ENCODE measurements at regions not wholly inside any gene's neighbourhood (a gene's known extent, or its start where the extent isn't known, plus 50 kb on each side); places are given as distances from the start of the nearest gene placed in this dataset.

DNA sequence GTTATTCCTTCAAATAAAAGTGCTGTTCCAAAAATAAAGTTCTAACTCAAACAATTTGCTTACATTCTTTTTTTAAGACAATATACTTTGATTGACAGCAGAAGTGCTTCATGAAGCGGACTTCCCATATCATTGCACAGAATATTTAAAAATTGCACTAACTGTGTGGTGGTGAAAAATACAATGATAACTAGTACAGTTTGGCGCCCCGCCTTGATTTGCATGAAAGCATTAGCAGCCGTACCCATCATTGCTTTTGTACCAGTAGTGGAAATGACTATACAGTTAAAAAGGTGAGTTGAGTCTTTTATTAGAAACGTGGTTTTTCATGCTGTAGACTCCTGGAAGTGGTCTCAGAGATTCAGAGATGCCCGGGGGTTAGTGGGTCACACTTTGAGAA is 69.5 kb upstream of the MAP3K1 start:
- Histone ChIP-seq H3K9me3 (no peaks in the 10 kb centered on the region), H3K36me3 (no peaks in the 10 kb centered on the region)

DNA sequence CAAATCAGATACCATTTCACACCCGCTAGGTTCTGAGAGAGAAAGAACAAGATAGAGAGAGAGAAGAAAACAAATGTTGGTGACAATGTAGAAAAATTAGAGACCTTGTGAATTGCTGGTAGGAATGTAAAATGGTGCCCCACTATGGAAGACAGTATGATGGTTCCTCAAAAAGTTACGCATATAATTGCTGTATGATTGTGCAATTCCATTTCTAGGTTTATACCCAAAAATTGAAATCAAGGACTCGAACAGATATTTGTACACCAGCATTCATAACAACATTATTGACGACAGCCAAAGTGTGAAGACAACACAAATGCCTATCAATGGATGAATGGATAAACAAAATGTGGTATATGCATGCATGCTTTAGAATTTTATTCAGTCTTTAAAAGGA is 74.5 kb upstream of the MAP3K1 start:
- Histone ChIP-seq H3K27me3 (no peaks in the 10 kb centered on the region), H3K36me3 (no peaks in the 10 kb centered on the region), H3K9me3 (no peaks in the 10 kb centered on the region), H3K4me3 (no peak overlapping the region), H3K27ac (no peak overlapping the region), H3K4me1 (peaks cover 16% of the 10 kb centered on the region)
- DNase-seq (no peak), ATAC-seq (no peak)
- TF ChIP-seq, protein P1, sequence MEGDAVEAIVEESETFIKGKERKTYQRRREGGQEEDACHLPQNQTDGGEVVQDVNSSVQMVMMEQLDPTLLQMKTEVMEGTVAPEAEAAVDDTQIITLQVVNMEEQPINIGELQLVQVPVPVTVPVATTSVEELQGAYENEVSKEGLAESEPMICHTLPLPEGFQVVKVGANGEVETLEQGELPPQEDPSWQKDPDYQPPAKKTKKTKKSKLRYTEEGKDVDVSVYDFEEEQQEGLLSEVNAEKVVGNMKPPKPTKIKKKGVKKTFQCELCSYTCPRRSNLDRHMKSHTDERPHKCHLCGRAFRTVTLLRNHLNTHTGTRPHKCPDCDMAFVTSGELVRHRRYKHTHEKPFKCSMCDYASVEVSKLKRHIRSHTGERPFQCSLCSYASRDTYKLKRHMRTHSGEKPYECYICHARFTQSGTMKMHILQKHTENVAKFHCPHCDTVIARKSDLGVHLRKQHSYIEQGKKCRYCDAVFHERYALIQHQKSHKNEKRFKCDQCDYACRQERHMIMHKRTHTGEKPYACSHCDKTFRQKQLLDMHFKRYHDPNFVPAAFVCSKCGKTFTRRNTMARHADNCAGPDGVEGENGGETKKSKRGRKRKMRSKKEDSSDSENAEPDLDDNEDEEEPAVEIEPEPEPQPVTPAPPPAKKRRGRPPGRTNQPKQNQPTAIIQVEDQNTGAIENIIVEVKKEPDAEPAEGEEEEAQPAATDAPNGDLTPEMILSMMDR (IDR thresholded peaks at IDR 0.05), result no peak
- intact Hi-C loops (cut with DNase I), result no loop called here

More for the DNA sequence above, 69.5 kb upstream of the MAP3K1 start:
- H3K27ac ChIP-seq, result no peak overlapping the region
- ATAC-seq, result no peak
- DNase-seq, result no peak
- intact Hi-C loops (cut with DNase I), result no loop called here
- H3K4me3 ChIP-seq, result no peak overlapping the region
- TF ChIP-seq, protein P1 (IDR thresholded peaks at IDR 0.05), result no peak
- H3K27me3 ChIP-seq, result no peaks in the 10 kb centered on the region
- H3K4me1 ChIP-seq, result no peaks in the 10 kb centered on the region

DNA sequence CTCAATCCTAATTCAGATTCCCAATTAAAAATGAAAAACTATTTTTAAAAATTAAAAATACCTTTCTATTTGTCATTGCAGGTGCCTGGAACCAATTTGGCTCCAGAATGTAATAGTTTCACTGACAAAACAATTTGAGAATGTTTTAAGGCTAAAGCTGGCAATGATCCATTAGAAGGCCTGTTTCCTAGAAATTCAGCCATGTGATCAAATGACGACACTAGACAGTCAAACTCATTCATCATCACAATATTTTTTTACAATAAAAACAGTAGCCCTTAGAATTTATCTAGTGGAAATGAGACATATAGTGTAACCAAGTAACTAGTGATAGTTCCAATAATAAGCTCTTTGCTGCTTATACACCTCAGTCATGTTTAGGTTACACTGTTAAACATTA is 75.4 kb upstream of the MAP3K1 start:
- Histone ChIP-seq H3K4me3 (no peak overlapping the region), H3K27ac (no peak overlapping the region), H3K27me3 (no peaks in the 10 kb centered on the region), H3K9me3 (no peaks in the 10 kb centered on the region), H3K36me3 (no peaks in the 10 kb centered on the region), H3K4me1 (peaks cover 21% of the 10 kb centered on the region)
- intact Hi-C loops (cut with DNase I), result no loop called here
- TF ChIP-seq, protein P1 (IDR thresholded peaks at IDR 0.05), result no peak
- ATAC-seq (no peak), DNase-seq (no peak)

DNA sequence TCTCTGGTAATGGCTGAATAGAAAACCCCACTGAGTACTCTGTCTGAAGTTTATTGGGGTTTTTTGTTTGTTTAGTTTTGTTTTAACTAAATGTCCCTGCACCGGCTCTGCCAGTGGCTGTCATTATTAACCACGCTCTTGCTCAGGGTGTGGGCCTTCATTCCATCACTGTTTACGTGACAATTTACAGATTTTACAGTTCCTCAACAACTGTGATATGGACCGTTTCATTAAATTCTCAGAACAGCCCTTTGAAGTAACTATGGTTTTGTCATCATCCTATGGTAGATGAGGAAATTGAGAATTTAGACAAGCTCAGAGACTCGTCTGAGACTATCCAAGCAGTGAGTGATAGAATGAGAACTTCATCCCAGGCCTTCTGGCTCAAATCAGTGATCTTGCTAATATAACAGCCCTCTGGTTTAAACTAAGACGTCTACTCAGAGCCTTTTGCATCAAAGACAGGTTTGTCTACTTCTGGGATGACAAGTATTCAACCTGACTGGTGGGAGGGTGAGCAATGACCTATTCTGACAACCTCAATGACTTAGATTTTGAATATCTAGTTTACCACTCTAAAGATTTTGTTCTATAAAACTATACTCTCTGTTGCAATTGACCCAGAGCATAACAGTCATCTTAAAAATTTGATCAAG is 77.3 kb upstream of the MAP3K1 start:
- DNase-seq (no peak), ATAC-seq (no peak)
- Histone ChIP-seq H3K9me3 (no peaks in the 10 kb centered on the region), H3K4me3 (no peak overlapping the region), H3K27me3 (no peaks in the 10 kb centered on the region), H3K27ac (no peak overlapping the region), H3K36me3 (no peaks in the 10 kb centered on the region), H3K4me1 (peaks cover 27% of the 10 kb centered on the region)
- intact Hi-C loops (cut with DNase I), result no loop called here
- TF ChIP-seq, protein P1 (IDR thresholded peaks at IDR 0.05), result no peak

DNA sequence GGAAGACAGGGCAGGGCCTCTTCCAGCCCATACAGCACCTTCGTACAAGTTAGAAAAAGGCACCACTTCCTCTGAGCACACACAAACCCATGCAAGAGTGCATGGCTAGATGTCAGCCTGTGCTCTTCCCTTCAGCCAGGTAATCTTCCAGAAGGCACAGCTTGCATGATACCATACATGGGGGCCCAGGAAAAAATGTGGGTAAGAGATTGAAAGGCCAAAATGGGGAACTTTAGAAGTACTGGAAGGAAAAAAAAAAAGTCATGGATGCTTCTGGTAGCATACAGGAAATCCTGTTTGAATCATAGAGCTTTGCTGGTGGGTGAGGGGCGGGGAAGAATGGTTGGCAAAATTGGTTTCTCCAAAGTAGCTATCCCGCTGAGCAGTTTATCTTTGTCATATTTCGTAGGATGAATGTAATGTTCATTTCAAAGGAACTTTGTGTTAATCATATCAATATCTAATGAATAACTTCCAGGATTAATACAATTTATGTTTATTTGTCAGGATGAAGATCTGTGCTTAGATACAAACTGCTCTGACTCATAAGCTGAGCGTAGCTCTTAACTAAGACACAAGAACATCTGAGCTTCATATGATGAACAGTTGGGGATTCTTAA is 78.2 kb upstream of the MAP3K1 start:
- Histone ChIP-seq H3K27me3 (no peaks in the 10 kb centered on the region), H3K36me3 (no peaks in the 10 kb centered on the region), H3K9me3 (no peaks in the 10 kb centered on the region), H3K4me3 (no peak overlapping the region), H3K4me1 (peaks cover 27% of the 10 kb centered on the region), H3K27ac (peak overlapping the region; percentile 60)
- no peak for DNase-seq
- TF ChIP-seq, protein P1 (IDR thresholded peaks at IDR 0.05), result no peak
- peak; percentile 31 for ATAC-seq
- intact Hi-C loops (cut with DNase I), result no loop called here

All from upper lobe of right lung (tissue), 1 donor.